ENCODE measurements at regions not wholly inside any gene's neighbourhood (a gene's known extent, or its start where the extent isn't known, plus 50 kb on each side); places are given as distances from the start of the nearest gene placed in this dataset.

GRCh38 chr6:160929831-160930230, 61.7 kb upstream of the MAP3K4 start (continued):
- TF ChIP-seq ZXDC (CRISPR knock-in tag; IDR thresholded peaks at IDR 0.05), result no peak
- no peak for TF ChIP-seq RXRB (CRISPR knock-in tag; IDR thresholded peaks at IDR 0.05; ENCODE audit: borderline replicate concordance)
- TF ChIP-seq ZNF646 (CRISPR knock-in tag; IDR thresholded peaks at IDR 0.05), result no peak
- no peak for TF ChIP-seq HOXA9 (CRISPR knock-in tag; IDR thresholded peaks at IDR 0.05; ENCODE audit: borderline replicate concordance)

All from HepG2 (cell line).